Fibroblast of peridontal ligament (primary cell): ENCODE measurements at regions not wholly inside any gene's neighbourhood (a gene's known extent, or its start where the extent isn't known, plus 50 kb on each side); places are given as distances from the start of the nearest gene placed in this dataset.
"Not testable (repeated sequence)": the region's sequence is repeated elsewhere in the genome, so short reads cannot be mapped to it uniquely, and the experiment has no call there.

Experiments
- DNase-seq: peaks from one replicate; pipeline ENCODE4 v3.0.0-alpha.2; 2010; ENCODE audit errors: extremely low read depth

DNA sequence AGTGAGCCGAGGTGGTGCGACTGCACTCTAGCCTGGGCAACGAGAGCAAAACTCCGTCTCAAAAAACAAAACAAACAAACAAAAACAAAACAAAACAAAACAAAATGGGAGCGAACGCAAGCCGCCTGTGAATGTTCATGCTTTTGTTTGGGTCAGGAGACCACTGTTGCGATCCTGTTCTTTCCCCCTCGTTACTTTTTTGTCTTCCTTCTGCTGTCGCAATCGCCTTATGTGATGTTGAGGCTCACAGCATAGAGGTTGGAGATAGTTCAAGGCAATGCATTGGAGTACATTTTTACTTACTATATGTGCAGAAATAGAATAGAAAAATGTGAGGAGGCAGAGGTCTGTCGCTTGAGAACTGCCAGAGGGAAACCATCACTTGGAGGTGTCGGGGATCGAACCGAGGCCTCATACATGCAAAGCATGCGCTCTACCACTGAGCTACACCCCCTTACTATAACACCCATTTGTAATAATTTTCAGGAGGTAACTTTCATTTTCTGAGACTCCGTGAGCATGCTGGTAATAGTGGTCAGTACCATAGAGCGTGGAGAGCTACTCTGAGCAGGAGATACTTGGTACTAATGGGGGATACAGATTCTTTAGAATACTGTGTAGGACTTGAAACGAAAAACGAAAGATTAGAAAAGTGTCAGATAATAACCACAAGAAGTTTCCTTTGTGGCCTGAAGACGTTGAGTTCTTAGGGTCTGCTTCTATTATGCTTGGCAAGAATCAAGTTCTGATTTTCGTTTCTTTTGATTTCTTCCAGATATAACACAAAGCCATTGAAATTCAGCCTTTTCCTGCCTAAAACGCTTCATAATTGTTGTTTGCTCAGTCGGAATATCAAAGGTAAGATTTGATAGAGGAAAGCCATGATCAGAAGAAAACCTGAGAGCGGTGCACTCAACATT, 121.1 kb downstream of the TRIM27 start:
- DNase-seq: peak; percentile 29

DNA sequence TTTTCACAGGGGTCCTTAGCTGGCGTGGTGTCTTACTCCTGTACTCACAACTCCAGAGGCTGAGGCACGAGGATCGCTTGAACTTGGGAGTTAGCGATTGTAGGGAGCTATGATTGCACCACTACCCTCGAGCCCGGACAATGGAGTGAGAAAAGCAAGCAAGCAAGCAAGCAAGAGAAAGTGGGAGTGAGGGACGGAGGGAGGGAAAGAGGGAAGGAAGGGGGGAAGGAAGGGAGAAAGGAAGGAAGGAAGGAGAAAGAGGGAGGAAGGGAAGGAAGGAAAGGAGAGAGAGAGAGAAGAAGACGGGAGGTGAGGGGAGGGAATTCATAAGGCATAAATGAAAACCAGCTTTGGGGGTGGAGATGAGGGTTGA, 120.5 kb downstream of the TRIM27 start:
- no peak for DNase-seq

- DNase-seq: peak; percentile 70
Measured at GRCh38 chr6:28807682-28808280, 116.0 kb downstream of the TRIM27 start.

- DNase-seq: no peak
Measured at GRCh38 chr6:28808383-28808782, 115.4 kb downstream of the TRIM27 start.

- no peak for DNase-seq
Measured at GRCh38 chr6:28809947-28810658, 113.7 kb downstream of the TRIM27 start.

DNA sequence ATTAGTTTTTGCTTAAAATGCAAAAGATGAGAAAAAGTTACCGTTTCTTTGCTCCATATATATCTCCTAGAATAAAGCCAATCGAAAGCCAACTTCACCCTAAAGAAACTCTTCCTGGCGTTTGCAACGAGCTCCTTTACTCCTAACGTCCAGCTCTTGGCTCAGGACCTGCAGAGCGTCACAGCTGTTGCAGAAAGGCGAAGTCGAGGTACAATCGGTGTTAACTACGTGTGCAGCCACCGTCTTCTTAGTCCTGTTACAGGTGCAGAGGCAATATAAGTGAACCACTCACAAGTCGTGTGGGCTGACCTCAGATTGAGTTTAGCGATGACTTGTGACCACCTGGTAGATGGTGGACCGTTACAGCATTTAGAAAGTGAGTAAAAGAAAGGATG, 113.1 kb downstream of the TRIM27 start:
- no peak for DNase-seq

- peak; percentile 20 for DNase-seq
Measured at GRCh38 chr6:28811873-28812272, 111.9 kb downstream of the TRIM27 start.

DNA sequence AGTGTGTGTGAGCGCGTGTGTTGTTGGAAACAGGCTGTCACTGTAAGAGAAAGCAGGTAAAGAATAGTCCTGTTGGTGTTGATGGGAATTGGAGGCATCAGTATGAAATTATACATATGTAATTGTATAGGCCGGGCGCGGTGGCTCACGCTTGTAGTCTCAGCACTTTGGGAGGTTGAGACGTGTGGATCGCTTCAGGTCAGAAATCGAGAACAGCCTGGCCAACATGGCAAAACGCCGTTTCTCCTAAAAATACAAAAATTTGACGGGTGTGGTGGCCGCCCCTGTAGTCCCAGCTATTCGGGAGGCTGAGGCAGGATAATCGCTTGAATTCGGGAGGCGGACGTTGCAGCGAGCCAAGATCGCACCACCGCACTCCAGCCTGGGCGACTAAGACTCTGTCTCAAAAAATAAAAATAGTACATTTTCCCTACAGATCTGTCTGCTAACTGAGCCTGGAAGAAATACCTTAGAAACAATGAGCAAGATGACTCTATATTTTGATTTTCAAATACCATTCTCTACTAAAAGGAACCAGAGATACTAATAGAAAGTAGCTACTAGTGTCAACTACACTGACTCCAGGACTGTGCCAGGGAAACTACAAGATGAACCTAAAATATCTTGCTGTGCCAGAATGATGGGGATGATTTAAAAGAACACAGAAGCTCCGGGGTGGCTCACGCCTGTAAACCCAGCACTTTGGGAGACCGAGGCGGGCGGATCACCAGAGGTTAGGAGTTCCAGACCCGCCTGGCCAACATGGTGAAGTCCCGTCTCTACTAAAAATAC, 110.8 kb downstream of the TRIM27 start:
- no peak for DNase-seq

DNA sequence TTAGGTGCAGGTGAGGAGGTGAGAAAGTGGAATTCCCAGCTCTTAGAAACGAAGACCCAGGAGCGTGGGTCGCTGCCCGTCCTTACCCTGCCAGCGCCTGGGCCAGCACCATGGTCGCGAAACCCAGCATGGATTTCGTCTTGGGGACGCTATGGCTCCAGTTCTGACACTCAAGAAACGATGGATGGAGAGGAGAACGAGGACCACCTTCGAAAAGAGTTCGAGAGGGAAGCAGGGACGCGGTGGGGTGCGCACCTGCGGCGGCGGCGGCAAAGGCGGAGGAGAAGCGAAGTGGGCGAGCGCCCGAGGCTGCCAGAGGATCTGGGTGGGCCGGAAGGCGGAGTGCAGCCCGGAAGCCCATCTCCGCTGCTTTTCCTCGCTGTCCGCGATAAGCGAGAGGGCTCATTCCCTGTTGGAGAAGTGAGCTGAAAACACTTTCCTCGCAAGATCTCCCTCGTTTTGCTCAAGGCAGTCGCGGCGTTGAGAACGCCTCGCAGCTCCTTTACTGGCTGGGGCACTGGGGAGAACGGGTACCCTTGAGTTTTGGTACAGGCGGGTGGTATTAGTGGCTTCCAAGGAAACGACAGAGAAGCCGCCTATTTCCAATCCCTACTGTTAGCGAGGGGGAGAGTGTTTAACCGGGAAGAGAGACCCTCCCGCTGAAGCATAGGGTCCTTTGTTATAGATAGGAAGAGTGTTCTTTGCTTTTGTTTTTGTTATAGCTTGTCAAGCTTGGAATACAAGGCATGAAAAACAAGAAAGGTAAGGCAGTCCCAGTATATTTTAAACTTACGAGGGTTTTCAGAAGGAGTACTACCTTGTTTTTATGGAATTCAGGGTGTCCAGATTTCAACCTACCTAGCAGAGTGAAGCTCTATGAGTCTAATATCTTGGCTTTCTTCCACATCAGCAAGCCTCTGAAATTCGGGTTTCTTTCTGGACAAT, 109.5 kb downstream of the TRIM27 start:
- no peak for DNase-seq

- DNase-seq: no peak
Measured at GRCh38 chr6:28816339-28816908, 107.4 kb downstream of the TRIM27 start.

- peak; percentile 68 for DNase-seq
Measured at GRCh38 chr6:28816909-28817807, 106.6 kb downstream of the TRIM27 start.

GRCh38 chr6:28817808-28818145, 106.0 kb downstream of the TRIM27 start:
- DNase-seq: no peak

- no peak for DNase-seq
Measured at GRCh38 chr6:28824793-28825731, 98.7 kb downstream of the TRIM27 start.

DNA sequence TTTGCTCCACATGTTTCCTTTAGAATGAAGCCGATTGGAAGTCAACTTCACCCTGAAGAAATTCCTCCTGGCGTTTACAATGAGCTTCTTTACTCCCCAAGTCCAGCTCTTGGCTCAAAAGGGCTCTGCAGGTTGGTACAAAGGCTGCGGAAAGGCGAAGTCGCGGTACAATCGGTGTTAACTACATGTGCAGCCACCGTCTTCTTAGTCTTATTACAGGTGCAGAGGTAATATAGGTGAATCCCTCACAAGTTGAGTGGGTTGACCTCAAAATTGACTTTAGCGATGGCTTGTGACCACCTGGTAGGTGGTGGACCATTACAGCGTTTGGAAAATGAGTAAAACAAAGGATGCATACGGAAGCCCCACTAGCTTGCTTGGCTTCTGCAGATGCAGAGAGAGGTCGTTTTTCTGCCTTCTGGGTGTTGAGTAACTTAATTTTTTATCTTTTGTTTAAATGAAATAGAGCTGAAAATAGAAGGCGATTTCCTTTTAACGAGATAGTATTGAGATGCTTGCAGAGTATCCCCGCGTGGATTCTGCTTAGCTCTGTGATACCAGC, 98.0 kb downstream of the TRIM27 start:
- no peak for DNase-seq

- not testable (repeated sequence) for DNase-seq
Measured at GRCh38 chr6:28831683-28832082, 92.1 kb downstream of the TRIM27 start.

DNA sequence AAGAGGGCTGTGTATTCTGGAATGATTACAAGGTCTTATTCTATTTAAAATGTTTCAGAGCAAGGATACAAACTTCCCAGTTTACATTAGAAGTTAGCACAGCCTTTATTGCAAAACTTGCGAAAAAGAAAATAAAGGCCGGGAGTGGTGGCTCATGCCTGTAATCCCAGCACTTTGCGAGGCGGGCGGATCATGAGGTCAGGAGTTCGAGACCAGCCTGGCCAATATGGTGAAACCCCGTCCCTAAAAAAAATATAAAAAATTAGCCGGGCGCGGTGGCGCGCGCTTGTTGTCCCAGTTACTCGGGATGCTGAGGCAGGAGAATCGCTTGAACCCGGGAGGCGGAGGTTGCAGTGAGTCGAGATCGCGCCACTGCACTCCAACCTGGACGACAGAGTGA, 87.1 kb downstream of the TRIM27 start:
- DNase-seq: not testable (repeated sequence)

- peak; percentile 86 for DNase-seq
Measured at GRCh38 chr6:28838289-28838633, 85.5 kb downstream of the TRIM27 start.
